ENCODE measurements at regions not wholly inside any gene's neighbourhood (a gene's known extent, or its start where the extent isn't known, plus 50 kb on each side); places are given as distances from the start of the nearest gene placed in this dataset.

DNA sequence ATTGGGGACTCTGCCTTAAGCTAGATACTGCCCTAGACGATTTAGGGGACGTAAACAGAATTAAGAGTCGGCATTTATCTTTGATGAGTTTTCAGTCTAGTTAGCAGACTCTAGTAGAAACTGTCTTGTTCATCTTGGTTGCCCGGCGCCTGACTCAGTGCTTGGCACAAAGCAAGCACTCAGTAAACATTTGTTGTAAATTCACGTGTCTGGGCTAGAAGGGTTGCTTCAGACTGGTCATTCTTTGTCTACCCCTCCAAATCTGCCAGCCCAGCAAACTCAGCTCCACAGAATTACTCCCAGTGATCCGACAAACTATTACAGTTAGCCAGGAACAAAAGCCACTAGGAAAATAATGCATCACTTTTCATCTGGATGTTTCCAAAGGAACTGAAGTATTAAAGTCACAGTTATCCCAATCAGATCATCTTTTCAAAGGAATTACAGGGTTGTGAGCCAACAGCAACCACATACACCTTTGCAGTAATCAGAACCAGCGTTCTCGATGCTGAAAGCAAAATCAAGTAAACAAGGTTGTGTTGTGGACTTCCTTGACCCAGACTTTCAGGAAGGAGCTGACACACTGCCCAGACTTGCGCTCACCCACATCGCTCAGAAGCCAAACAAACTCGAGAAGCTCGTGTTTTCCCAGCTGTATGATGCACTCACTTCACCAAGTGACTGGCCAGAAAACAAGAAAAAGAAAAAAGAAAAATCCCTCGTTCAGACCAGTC is 66.5 kb upstream of the GADD45A start:
- Histone ChIP-seq H2BK12ac (ENCODE audit: insufficient read length, low read depth, low read length) (no peak overlapping the region), H3K4ac (ENCODE audit: low read depth, low read length) (no peak overlapping the region), H3K27me3 (ENCODE audit: insufficient read depth, low read length) (no peaks in the 10 kb centered on the region), H2BK20ac (ENCODE audit: low read depth, low read length, poor library complexity, severe bottlenecking) (no peak overlapping the region), H2BK120ac (ENCODE audit: low read depth, low read length, poor library complexity, severe bottlenecking) (no peak overlapping the region), H2AK5ac (ENCODE audit: insufficient read length, low read length) (no peak overlapping the region), H3K79me1 (ENCODE audit: insufficient read depth, low read depth, low read length, poor library complexity, severe bottlenecking) (no peaks in the 10 kb centered on the region), H3K23me2 (ENCODE audit: insufficient read length, low read depth, low read length, poor library complexity, severe bottlenecking) (no peaks in the 10 kb centered on the region), H3K4me1 (ENCODE audit: insufficient read depth, low read length) (no peaks in the 10 kb centered on the region), H3K18ac (ENCODE audit: insufficient read length, low read depth, low read length) (no peak overlapping the region), H3K27ac (ENCODE audit: insufficient read length, low read depth, low read length) (no peak overlapping the region), H3K79me2 (ENCODE audit: insufficient read depth, low read length) (no peaks in the 10 kb centered on the region), H2BK15ac (ENCODE audit: low read depth, low read length) (no peak overlapping the region), H2AFZ (ENCODE audit: low read length) (no peak overlapping the region), H4K8ac (replicated peaks; ENCODE audit: insufficient read length, low read depth, low read length) (no peak overlapping the region), H4K91ac (ENCODE audit: insufficient read length, low read depth, low read length) (no peak overlapping the region), H4K5ac (ENCODE audit: insufficient read length, low read depth, low read length) (no peak overlapping the region), H3K56ac (ENCODE audit: insufficient read length, low read depth, low read length) (no peak overlapping the region), H4K20me1 (ENCODE audit: control insufficient read depth, insufficient read depth, insufficient read length) (no peaks in the 10 kb centered on the region), H3K9me3 (ENCODE audit: control insufficient read depth, low read depth, low read length) (no peaks in the 10 kb centered on the region), H3K14ac (ENCODE audit: insufficient read depth, low read length) (no peak overlapping the region), H3K4me2 (ENCODE audit: insufficient read depth, insufficient read length, low read length) (no peak overlapping the region), H3K9ac (ENCODE audit: extremely low read depth, insufficient read length, low read length) (no peak overlapping the region), H3T11ph (ENCODE audit: low read length) (no peak overlapping the region), H3K23ac (ENCODE audit: insufficient read length, low read depth, low read length) (no peak overlapping the region), H2BK5ac (ENCODE audit: insufficient read length, low read length) (no peak overlapping the region)
- no peak overlapping the region for H3K4me3 Mint-ChIP-seq
- WGBS (ENCODE audit: extremely low coverage, insufficient read length, low lambda C conversion rate) = no CpG with 5 or more reads among the region's 14 CpGs
- H3K4me1 Mint-ChIP-seq = peaks cover 3 to 6% of the 10 kb centered on the region in 2 experiments; a peak in 3 of 4 replicates
- peaks cover 3% of the 10 kb centered on the region for H3K27me3 Mint-ChIP-seq (ENCODE audit: low read depth)
- no peak for TF ChIP-seq CTCF (conservative IDR thresholded peaks at IDR 0.05)
- H3K9me3 Mint-ChIP-seq = no peaks in the 10 kb centered on the region
- 0 out of 7 replicates have a peak, but pooled peaks cover 0 to 4% (median 0%) of the 10 kb centered on the region in 3 experiments for H3K36me3 Mint-ChIP-seq (ENCODE audit: insufficient read depth in 1 of 3, low read depth in 3 of 3)
- DNase-seq = no peak
- H3K27ac Mint-ChIP-seq = peak overlapping the region in 1 of 3 experiments; percentile 16; a peak in 1 of 7 replicates

Data from H9 (cell line).